Astrocyte (in vitro differentiated cells and primary cell): ENCODE measurements at regions not wholly inside any gene's neighbourhood (a gene's known extent, or its start where the extent isn't known, plus 50 kb on each side); places are given as distances from the start of the nearest gene placed in this dataset.

Experiments
- DNase-seq: peaks from one replicate; pipeline ENCODE4 v3.0.0-alpha.2; 2010; ENCODE audit warnings: low read depth
- FAIRE-seq: peaks from 2 replicates; lab custom pipeline; 2011; peaks lifted over from hg19 to GRCh38; lab: Jason Lieb, UNC
- H2AFZ ChIP-seq: 2 replicates; pipeline ENCODE4 v1.6.0; 2012; ENCODE audit warnings: low read depth, low read length, inconsistent platforms
- H3K27ac ChIP-seq: 2 replicates; pipeline ENCODE4 v1.5.1; 2011; ENCODE audit warnings: low read depth, low read length, inconsistent platforms
- H3K27me3 ChIP-seq: 2 replicates; pipeline ENCODE4 v1.6.0; 2011; ENCODE audit warnings: low read length, inconsistent platforms; ENCODE audit not compliant: insufficient read depth
- H3K36me3 ChIP-seq: 2 replicates; pipeline ENCODE4 v1.5.1; 2011; ENCODE audit warnings: low read length, inconsistent platforms; ENCODE audit not compliant: insufficient read depth
- H3K4me1 ChIP-seq: 2 replicates; pipeline ENCODE4 v1.5.1; 2011; ENCODE audit warnings: low read length, inconsistent platforms; ENCODE audit not compliant: insufficient read depth
- H3K4me2 ChIP-seq: 2 replicates; pipeline ENCODE4 v1.6.0; 2012; ENCODE audit warnings: low read length, inconsistent platforms
- H3K4me3 ChIP-seq: 2 replicates; pipeline ENCODE4 v1.5.1; 2011; ENCODE audit warnings: low read depth, mild to moderate bottlenecking, low read length, inconsistent platforms; ENCODE audit not compliant: insufficient read depth
- H3K79me2 ChIP-seq: 2 replicates; pipeline ENCODE4 v1.6.0; 2012; ENCODE audit warnings: mild to moderate bottlenecking, low read length, inconsistent platforms; ENCODE audit not compliant: insufficient read depth
- H3K9ac ChIP-seq: 2 replicates; pipeline ENCODE4 v1.6.0; 2012; ENCODE audit warnings: mild to moderate bottlenecking, low read length, inconsistent platforms
- H3K9me3 ChIP-seq: 2 replicates; pipeline ENCODE4 v1.5.1; 2012; ENCODE audit warnings: low read depth, mild to moderate bottlenecking, low read length, inconsistent platforms; ENCODE audit not compliant: insufficient read depth
- H4K20me1 ChIP-seq: 2 replicates; pipeline ENCODE4 v1.6.0; 2012; ENCODE audit warnings: low read length, inconsistent platforms; ENCODE audit not compliant: insufficient read depth
- H3K27ac Mint-ChIP-seq: one replicate; pipeline ENCODE4 v1.8.0; 2021; ENCODE audit warnings: mild to moderate bottlenecking, mixed read lengths; ENCODE audit not compliant: unreplicated experiment
- H3K27me3 Mint-ChIP-seq: one replicate; pipeline ENCODE4 v1.8.0; 2021; ENCODE audit warnings: low read depth, mixed read lengths; ENCODE audit not compliant: unreplicated experiment
- H3K36me3 Mint-ChIP-seq: one replicate; pipeline ENCODE4 v1.8.0; 2021; ENCODE audit warnings: low read depth, mixed read lengths; ENCODE audit not compliant: unreplicated experiment
- H3K4me1 Mint-ChIP-seq: one replicate; pipeline ENCODE4 v1.8.0; 2021; ENCODE audit warnings: low read depth, mixed read lengths; ENCODE audit not compliant: unreplicated experiment
- H3K4me3 Mint-ChIP-seq: one replicate; pipeline ENCODE4 v1.8.0; 2021; ENCODE audit warnings: mild to moderate bottlenecking, moderate library complexity, mixed read lengths; ENCODE audit not compliant: unreplicated experiment
- H3K9me3 Mint-ChIP-seq: one replicate; pipeline ENCODE4 v1.8.0; 2021; ENCODE audit warnings: mild to moderate bottlenecking, mixed read lengths; ENCODE audit not compliant: unreplicated experiment
- CTCF ChIP-seq: IDR thresholded peaks from 2 replicates; pipeline ENCODE4 v1.5.1; 2011; ENCODE audit warnings: low read depth, mild to moderate bottlenecking, inconsistent platforms, low read length, moderate library complexity; ENCODE audit not compliant: insufficient read depth
- EZH2 ChIP-seq: IDR thresholded peaks from 2 replicates; pipeline ENCODE4 v1.6.1; 2012; ENCODE audit warnings: mild to moderate bottlenecking, low read length, inconsistent platforms; ENCODE audit not compliant: insufficient read depth

GRCh38 chr13:28552288-28552687 is 57.4 kb upstream of the FLT1 start:
- H2AFZ ChIP-seq, result no peak overlapping the region
- no peak overlapping the region for H3K27ac Mint-ChIP-seq
- no peak overlapping the region for H3K9ac ChIP-seq
- peaks cover 11% of the 10 kb centered on the region for H3K9me3 Mint-ChIP-seq
- peaks cover 2% of the 10 kb centered on the region for H3K27me3 Mint-ChIP-seq
- no peaks in the 10 kb centered on the region for H3K36me3 ChIP-seq
- no peaks in the 10 kb centered on the region for H3K4me1 Mint-ChIP-seq
- no peak overlapping the region for H3K4me3 ChIP-seq
- no peak overlapping the region for H3K27ac ChIP-seq
- FAIRE-seq (no peak), DNase-seq (no peak)
- no peaks in the 10 kb centered on the region for H3K9me3 ChIP-seq
- no peaks in the 10 kb centered on the region for H3K36me3 Mint-ChIP-seq
- no peaks in the 10 kb centered on the region for H3K27me3 ChIP-seq
- no peaks in the 10 kb centered on the region for H3K4me1 ChIP-seq
- H3K79me2 ChIP-seq, result no peaks in the 10 kb centered on the region
- no peak overlapping the region for H3K4me2 ChIP-seq
- no peak for TF ChIP-seq EZH2
- no peak for TF ChIP-seq CTCF
- no peak overlapping the region for H3K4me3 Mint-ChIP-seq
- H4K20me1 ChIP-seq, result no peaks in the 10 kb centered on the region

GRCh38 chr13:28551498-28551895 is 56.6 kb upstream of the FLT1 start:
- no peak for DNase-seq
- peaks cover 2% of the 10 kb centered on the region for H3K27me3 Mint-ChIP-seq
- peaks cover 11% of the 10 kb centered on the region for H3K9me3 Mint-ChIP-seq
- no peak overlapping the region for H3K4me3 Mint-ChIP-seq
- no peak overlapping the region for H3K9ac ChIP-seq
- H3K27ac Mint-ChIP-seq, result no peak overlapping the region
- H3K4me1 ChIP-seq, result no peaks in the 10 kb centered on the region
- H3K36me3 ChIP-seq, result no peaks in the 10 kb centered on the region
- no peaks in the 10 kb centered on the region for H3K9me3 ChIP-seq
- H3K27ac ChIP-seq, result no peak overlapping the region
- FAIRE-seq, result no peak
- no peaks in the 10 kb centered on the region for H3K27me3 ChIP-seq
- H3K4me2 ChIP-seq, result no peak overlapping the region
- H2AFZ ChIP-seq, result no peak overlapping the region
- TF ChIP-seq CTCF (no peak), EZH2 (no peak)
- no peaks in the 10 kb centered on the region for H3K79me2 ChIP-seq
- H3K36me3 Mint-ChIP-seq, result no peaks in the 10 kb centered on the region
- no peaks in the 10 kb centered on the region for H3K4me1 Mint-ChIP-seq
- H4K20me1 ChIP-seq, result no peaks in the 10 kb centered on the region
- no peak overlapping the region for H3K4me3 ChIP-seq

GRCh38 chr13:28550721-28551497 is 56.0 kb upstream of the FLT1 start:
- DNase-seq, result no peak
- FAIRE-seq, result no peak
- no peak overlapping the region for H2AFZ ChIP-seq

More at GRCh38 chr13:28550721-28551497, 56.0 kb upstream of the FLT1 start:
- TF ChIP-seq CTCF (no peak), EZH2 (no peak)
- Histone ChIP-seq H3K4me2 (no peak overlapping the region), H3K27ac (no peak overlapping the region), H3K4me1 (no peaks in the 10 kb centered on the region), H4K20me1 (no peaks in the 10 kb centered on the region), H3K9ac (no peak overlapping the region), H3K36me3 (no peaks in the 10 kb centered on the region), H3K4me3 (no peak overlapping the region), H3K79me2 (no peaks in the 10 kb centered on the region), H3K9me3 (no peaks in the 10 kb centered on the region), H3K27me3 (no peaks in the 10 kb centered on the region)
- no peaks in the 10 kb centered on the region for H3K36me3 Mint-ChIP-seq
- no peak overlapping the region for H3K27ac Mint-ChIP-seq
- H3K4me1 Mint-ChIP-seq, result no peaks in the 10 kb centered on the region
- H3K4me3 Mint-ChIP-seq, result no peak overlapping the region
- peaks cover 11% of the 10 kb centered on the region for H3K9me3 Mint-ChIP-seq
- H3K27me3 Mint-ChIP-seq, result peaks cover 2% of the 10 kb centered on the region
